Omental fat pad (tissue), 3 donors: ENCODE measurements at regions not wholly inside any gene's neighbourhood (a gene's known extent, or its start where the extent isn't known, plus 50 kb on each side); places are given as distances from the start of the nearest gene placed in this dataset.
"Not testable (repeated sequence)": the region's sequence is repeated elsewhere in the genome, so short reads cannot be mapped to it uniquely, and the experiment has no call there.

Experiments used
- ATAC-seq: fragments of 150-250 bp; one replicate; pipeline ENCODE4 v1.9.1; 2016; ENCODE audit warnings: mild to moderate bottlenecking, moderate library complexity; ENCODE audit not compliant: low FRiP score
- DNase-seq: peaks from one replicate; pipeline ENCODE4 v3.0.0-alpha.2; 2019; ENCODE audit warnings: low spot score
- TF ChIP-seq, protein P1 (sequence below), 3 donors: fragments of 450-650 bp; IDR thresholded peaks; one replicate each; pipeline ENCODE4 v1.5.1; 2016 to 2017; ENCODE audit warnings: antibody characterized with exemption in 3 of 3, mild to moderate bottlenecking in 3 of 3, moderate library complexity in 2 of 3

DNA sequence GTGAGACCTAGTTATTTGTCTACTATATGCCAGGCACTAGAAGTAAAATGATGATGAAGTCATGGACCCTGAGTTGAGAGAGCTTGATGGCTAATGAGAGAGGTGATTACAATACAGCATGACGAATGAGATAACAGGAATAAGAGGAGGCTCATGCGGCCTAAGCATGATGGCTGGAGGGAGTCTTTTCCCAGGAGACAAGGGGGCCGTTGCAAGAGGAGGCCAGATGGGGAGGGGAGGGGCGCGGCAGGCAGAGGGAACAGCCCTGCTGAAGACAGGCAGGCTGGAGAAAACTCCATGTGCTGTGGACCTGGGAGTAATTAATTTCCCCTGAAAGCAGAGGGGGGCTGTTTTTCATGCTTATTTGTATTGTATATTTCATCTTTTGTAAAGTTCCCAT lies 144.7 kb upstream of the RFLNA start:
- TF ChIP-seq, protein P1, sequence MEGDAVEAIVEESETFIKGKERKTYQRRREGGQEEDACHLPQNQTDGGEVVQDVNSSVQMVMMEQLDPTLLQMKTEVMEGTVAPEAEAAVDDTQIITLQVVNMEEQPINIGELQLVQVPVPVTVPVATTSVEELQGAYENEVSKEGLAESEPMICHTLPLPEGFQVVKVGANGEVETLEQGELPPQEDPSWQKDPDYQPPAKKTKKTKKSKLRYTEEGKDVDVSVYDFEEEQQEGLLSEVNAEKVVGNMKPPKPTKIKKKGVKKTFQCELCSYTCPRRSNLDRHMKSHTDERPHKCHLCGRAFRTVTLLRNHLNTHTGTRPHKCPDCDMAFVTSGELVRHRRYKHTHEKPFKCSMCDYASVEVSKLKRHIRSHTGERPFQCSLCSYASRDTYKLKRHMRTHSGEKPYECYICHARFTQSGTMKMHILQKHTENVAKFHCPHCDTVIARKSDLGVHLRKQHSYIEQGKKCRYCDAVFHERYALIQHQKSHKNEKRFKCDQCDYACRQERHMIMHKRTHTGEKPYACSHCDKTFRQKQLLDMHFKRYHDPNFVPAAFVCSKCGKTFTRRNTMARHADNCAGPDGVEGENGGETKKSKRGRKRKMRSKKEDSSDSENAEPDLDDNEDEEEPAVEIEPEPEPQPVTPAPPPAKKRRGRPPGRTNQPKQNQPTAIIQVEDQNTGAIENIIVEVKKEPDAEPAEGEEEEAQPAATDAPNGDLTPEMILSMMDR (IDR thresholded peaks at IDR 0.05): no peak
- DNase-seq: no peak
- no peak for ATAC-seq

DNA sequence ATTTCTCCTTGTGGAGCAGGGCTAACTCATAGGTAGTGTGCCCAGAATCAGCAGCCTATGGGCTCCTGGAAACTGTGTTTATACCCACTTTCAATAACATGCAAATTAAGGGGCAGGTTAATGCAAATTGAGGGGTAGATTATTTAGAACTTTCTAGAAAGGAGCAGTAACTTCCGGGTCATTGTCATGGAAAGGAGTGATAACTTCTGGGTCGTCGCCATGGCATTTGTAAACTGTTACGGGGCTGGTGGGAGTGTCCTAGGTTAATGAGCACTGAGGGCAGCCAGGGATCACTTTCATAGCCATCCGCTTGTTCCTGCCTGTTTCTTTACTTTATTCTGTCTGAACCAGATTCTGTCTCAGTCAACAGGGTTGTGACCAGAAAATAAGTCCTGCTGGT lies 143.3 kb upstream of the RFLNA start:
- DNase-seq (no peak), ATAC-seq (no peak)
- TF ChIP-seq, protein P1 (IDR thresholded peaks at IDR 0.05): no peak

DNA sequence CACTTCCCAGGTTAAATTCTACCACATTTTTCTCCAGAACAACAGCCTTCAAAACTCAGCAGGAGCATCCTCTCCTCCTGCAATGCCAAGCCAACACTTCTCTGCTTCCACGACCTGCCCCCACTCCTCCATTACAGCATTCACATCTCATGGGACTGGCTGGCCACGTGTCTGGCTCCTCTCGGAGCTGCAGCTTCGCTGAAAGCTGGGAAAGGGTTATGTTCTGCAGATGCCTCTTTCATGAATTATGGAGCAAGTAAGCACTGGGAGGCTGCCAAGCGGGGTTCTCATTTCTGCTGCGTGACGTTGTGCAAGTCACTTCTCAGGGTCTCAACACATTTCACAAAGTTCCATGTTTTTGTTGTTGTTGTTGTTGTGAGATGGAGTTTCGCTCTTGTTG lies 142.2 kb upstream of the RFLNA start:
- TF ChIP-seq, protein P1 (IDR thresholded peaks at IDR 0.05): no peak
- no peak for ATAC-seq

DNA sequence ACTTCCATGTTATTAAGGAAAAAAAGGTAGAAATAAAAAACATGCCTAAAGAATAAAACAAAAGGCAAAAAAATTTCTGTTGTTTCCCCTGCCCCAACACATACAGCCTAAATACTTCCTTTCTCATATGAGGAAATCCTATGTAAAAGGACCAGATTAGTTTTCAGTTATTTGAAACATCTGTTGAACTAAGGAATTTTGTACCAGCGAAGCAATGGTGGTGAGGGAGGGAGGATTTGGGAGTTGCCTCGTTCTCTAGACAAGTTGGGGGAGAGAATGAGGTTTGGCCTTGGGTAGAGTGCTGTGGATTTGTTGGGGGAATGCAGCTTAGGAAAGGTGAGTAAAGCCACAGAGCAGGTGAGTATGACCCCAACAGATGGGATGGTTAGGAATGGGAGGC lies 141.5 kb upstream of the RFLNA start:
- DNase-seq: no peak
- no peak for ATAC-seq

More for the DNA sequence above, 142.2 kb upstream of the RFLNA start:
- no peak for DNase-seq

DNA sequence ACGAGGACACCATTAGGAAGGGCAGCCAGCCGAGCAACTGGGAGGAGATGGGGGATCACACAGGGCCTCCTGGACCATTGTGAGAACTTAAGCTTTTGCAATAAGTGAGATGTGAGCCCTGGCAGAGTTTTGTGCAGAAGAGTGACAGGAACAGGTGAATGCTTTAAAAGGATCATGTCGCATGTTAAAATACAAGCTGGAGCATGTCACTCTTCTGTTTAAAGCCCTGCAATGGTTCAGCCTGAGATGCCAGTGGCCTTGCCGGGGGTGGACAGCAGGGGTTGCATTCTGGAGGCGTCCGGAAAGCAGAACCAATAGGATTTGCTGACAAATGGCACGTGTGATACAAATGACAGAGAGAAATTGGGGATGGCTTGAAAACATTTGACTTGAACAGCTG lies 137.5 kb upstream of the RFLNA start:
- ATAC-seq: no peak
- DNase-seq: no peak
- TF ChIP-seq, protein P1 (IDR thresholded peaks at IDR 0.05): no peak

More for the DNA sequence above, 141.5 kb upstream of the RFLNA start:
- TF ChIP-seq, protein P1 (IDR thresholded peaks at IDR 0.05): no peak

DNA sequence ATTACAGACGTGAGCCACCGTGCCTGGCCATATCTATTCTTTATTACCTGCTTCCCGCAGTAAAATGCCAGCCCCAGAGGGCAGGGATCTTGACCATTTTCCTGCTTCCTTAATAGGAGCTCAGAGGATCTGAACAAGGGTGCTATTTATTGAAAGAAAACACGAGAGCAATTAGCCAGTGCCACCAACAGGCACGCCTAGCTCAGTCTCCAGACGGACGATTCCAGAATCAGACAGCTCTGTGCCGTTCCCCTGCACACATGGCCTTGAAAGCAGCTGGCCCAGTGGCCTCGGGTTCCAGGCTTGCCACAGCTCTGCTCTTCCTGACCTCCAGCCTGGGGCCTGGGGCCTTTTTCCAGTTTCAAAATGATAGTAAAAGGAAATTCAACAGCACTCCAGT lies 135.2 kb upstream of the RFLNA start:
- TF ChIP-seq, protein P1 (IDR thresholded peaks at IDR 0.05): no peak
- ATAC-seq (no peak), DNase-seq (no peak)

DNA sequence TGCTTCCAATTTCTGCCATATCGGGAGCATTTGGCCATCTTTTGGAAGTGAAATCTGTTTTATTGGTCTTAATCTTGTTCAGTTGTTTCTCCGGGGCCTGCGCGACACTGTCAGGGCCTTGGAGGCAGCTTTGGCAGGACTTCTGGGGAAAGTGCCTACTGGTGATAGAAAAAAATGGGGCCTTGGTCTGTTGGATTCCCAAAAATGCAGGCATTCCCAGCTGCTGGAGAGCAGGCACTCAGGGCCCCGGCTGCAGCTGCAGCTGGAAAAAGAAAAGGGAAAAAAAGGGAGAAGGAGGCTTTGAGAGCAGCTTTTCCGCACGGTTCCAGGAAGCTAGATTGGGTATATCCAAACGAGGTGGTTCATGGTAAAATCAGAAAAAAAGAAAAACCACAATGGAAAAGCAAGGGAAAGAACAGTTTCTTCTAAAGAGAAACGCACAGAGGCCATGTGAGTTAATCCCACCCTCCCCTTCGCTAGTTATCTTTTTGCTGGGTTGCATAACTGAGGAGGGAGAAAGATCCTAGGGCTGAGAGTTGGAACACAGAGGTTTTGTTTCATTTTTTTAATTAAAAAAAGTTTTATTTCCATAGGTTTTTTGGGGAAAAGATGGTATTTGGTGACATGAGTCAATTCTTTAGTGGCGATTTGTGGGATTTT lies 134.7 kb upstream of the RFLNA start:
- no peak for ATAC-seq
- DNase-seq: no peak
- TF ChIP-seq, protein P1 (IDR thresholded peaks at IDR 0.05): no peak

DNA sequence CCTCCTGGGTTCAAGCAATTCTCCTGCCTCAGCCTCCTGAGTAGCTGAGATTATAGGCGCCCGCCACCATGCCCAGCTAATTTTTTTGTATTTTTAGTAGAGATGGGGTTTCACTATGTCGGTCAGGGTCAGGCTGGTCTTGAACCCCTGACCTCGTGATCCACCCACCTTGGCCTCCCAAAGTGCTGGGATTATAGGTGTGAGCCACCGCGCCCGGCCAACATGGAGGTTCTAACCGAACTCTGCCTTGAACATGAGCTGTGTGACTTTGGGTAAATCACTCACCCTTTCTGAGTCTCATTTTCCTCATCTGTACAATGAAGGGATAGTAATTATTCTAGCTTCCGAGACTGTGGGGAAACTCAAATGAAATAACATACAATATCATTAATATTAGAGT lies 133.5 kb upstream of the RFLNA start:
- DNase-seq, ATAC-seq: not testable (repeated sequence)
